ENCODE measurements at regions not wholly inside any gene's neighbourhood (a gene's known extent, or its start where the extent isn't known, plus 50 kb on each side); places are given as distances from the start of the nearest gene placed in this dataset.
"Not testable (repeated sequence)": the region's sequence is repeated elsewhere in the genome, so short reads cannot be mapped to it uniquely, and the experiment has no call there.

DNA sequence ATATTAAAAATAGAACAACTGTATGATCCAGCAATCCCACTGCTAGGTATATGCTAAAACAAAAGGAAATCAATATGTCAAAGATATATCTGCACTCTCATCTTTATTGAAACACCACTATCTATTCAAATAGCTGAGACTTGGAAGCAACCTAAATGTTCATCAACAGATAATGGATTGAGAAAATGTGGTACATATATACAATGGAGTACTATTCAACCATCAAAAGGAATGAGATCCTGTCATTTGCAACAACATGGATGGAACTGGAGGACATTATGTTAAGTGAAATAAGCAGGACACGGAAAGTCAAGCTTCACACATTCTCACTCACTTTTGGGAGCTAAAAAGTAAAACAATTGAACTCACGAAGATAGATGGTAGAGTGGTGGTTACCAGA is 610.1 kb upstream of the SEMA3D start:
- Histone ChIP-seq H3K9me3 (ENCODE audit: control insufficient read depth in 4 of 4, low read length in 3 of 4) (no peaks in the 10 kb centered on the region), H3K36me3 (ENCODE audit: control insufficient read depth in 4 of 4, insufficient read depth in 3 of 4, low read depth in 1 of 4, low read length in 3 of 4) (no peaks in the 10 kb centered on the region), H3K9ac (ENCODE audit: low read depth in 1 of 2, low read length in 2 of 2) (no peak overlapping the region), H3K27ac (ENCODE audit: low read depth in 1 of 2, low read length in 2 of 2) (no peak overlapping the region), H3K4me3 (ENCODE audit: low read depth in 1 of 3, low read length in 3 of 3) (no peak overlapping the region), H3K4me1 (ENCODE audit: control insufficient read depth in 4 of 4, insufficient read depth in 4 of 4, low read length in 3 of 4) (no peaks in the 10 kb centered on the region), H3K27me3 (ENCODE audit: control insufficient read depth in 4 of 4, insufficient read depth in 4 of 4, low read length in 3 of 4) (no peaks in the 10 kb centered on the region)
- WGBS, result 88% methylated on average over 2 of the region's 2 CpGs
- DNase-seq (ENCODE audit: low spot score), result no peak
- TF ChIP-seq MAX (IDR thresholded peaks at IDR 0.05) (no peak), TAF1 (conservative IDR thresholded peaks at IDR 0.05) (no peak), EGR1 (IDR thresholded peaks at IDR 0.05; ENCODE audit: low read depth in 2 of 2) (no peak), JUND (IDR thresholded peaks at IDR 0.05) (no peak), YY1 (IDR thresholded peaks at IDR 0.05) (no peak), HNF4A (conservative IDR thresholded peaks at IDR 0.05) (no peak), NR2F2 (IDR thresholded peaks at IDR 0.05) (no peak), CTCF (IDR thresholded peaks at IDR 0.05; ENCODE audit: low read depth, low read length, missing input control) (no peak), RAD21 (IDR thresholded peaks at IDR 0.05) (no peak), SP1 (IDR thresholded peaks at IDR 0.05) (no peak), GABPA (IDR thresholded peaks at IDR 0.05 in 1 of 2, conservative IDR thresholded peaks at IDR 0.05 in 1 of 2) (no peak), HNF4G (IDR thresholded peaks at IDR 0.05) (no peak), ATF3 (IDR thresholded peaks at IDR 0.05) (no peak), ZBTB33 (IDR thresholded peaks at IDR 0.05) (no peak), FOXA1 (IDR thresholded peaks at IDR 0.05) (no peak), FOXA2 (IDR thresholded peaks at IDR 0.05) (no peak)
- TF ChIP-seq, protein P1, sequence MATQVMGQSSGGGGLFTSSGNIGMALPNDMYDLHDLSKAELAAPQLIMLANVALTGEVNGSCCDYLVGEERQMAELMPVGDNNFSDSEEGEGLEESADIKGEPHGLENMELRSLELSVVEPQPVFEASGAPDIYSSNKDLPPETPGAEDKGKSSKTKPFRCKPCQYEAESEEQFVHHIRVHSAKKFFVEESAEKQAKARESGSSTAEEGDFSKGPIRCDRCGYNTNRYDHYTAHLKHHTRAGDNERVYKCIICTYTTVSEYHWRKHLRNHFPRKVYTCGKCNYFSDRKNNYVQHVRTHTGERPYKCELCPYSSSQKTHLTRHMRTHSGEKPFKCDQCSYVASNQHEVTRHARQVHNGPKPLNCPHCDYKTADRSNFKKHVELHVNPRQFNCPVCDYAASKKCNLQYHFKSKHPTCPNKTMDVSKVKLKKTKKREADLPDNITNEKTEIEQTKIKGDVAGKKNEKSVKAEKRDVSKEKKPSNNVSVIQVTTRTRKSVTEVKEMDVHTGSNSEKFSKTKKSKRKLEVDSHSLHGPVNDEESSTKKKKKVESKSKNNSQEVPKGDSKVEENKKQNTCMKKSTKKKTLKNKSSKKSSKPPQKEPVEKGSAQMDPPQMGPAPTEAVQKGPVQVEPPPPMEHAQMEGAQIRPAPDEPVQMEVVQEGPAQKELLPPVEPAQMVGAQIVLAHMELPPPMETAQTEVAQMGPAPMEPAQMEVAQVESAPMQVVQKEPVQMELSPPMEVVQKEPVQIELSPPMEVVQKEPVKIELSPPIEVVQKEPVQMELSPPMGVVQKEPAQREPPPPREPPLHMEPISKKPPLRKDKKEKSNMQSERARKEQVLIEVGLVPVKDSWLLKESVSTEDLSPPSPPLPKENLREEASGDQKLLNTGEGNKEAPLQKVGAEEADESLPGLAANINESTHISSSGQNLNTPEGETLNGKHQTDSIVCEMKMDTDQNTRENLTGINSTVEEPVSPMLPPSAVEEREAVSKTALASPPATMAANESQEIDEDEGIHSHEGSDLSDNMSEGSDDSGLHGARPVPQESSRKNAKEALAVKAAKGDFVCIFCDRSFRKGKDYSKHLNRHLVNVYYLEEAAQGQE (IDR thresholded peaks at IDR 0.05), result no peak

DNA sequence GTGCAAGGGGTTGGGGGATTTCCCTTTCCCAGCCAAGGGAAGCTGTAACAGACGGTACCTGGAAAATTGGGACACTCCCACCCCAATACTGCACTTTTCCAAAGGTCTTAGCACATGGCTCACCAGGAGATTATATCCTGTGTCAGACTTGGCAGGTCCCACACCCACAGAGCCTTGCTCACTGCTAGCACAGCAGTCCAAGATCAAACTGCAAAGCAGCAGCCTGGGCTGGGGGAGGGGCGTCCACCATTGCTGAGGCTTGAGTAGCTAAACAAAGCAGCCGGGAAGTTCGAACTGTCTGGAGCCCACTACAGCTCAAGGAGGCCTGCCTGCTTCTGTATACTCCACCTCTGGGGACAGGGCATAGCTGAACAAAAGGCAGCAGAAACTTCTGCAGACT is 604.2 kb upstream of the SEMA3D start:
- DNase-seq (ENCODE audit: low spot score); H3K27me3 ChIP-seq (ENCODE audit: control insufficient read depth in 4 of 4, insufficient read depth in 4 of 4, low read length in 3 of 4); H3K27ac ChIP-seq (ENCODE audit: low read depth in 1 of 2, low read length in 2 of 2); H3K36me3 ChIP-seq (ENCODE audit: control insufficient read depth in 4 of 4, insufficient read depth in 3 of 4, low read depth in 1 of 4, low read length in 3 of 4); H3K9me3 ChIP-seq (ENCODE audit: control insufficient read depth in 4 of 4, low read length in 3 of 4); H3K4me3 ChIP-seq (ENCODE audit: low read depth in 1 of 3, low read length in 3 of 3); H3K9ac ChIP-seq (ENCODE audit: low read depth in 1 of 2, low read length in 2 of 2); H3K4me1 ChIP-seq (ENCODE audit: control insufficient read depth in 4 of 4, insufficient read depth in 4 of 4, low read length in 3 of 4): not testable (repeated sequence)
- WGBS, result 81% methylated on average over 4 of the region's 4 CpGs

Data from liver (tissue), 8 donors.